ENCODE measurements at regions not wholly inside any gene's neighbourhood (a gene's known extent, or its start where the extent isn't known, plus 50 kb on each side); places are given as distances from the start of the nearest gene placed in this dataset.

- TF ChIP-seq CTCF (IDR thresholded peaks at IDR 0.05; ENCODE audit: extremely low read depth in 1 of 2, insufficient read depth in 1 of 2, low read depth in 1 of 2, low read length in 2 of 2) (no peak), MYC (IDR thresholded peaks at IDR 0.05; ENCODE audit: low read depth, low read length) (no peak)
These were observed 527.5 kb downstream of the HDGFL1 start for GRCh38 chr6:23096876-23097275.
